ENCODE measurements at regions not wholly inside any gene's neighbourhood (a gene's known extent, or its start where the extent isn't known, plus 50 kb on each side); places are given as distances from the start of the nearest gene placed in this dataset.

DNA sequence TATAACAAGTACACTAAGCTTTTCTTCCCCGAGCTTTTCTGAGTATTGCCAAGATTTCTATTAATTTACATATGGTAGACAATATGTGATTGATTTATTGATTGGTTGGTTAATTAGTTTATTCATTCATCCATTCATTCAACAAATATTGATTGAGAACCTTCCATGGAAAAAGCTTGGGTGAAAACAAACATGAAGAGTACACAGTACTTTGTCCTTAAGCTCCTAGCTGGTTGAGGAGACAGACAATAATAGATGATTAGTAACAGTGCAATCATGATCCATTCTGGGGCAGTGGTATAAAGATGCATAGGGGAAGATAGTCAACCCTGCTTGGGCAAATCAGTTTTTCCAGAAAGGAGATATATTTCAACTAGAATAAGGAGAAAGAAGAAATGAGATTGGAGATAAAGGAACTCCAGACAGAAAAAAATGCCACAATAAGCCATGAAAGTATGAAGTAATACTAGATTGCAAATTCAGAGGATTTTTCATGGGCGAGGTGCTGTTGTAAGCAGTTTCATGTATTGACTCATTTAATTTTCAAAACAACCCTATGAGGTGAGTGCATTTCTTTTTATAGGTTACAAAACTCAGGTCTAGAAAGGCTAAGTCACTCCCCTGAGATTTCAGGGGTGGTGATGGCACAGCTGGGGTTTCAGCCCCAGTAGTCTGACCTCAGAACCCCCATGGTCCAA is 129.5 kb downstream of the RND3 start:
- Mint-ChIP-seq H3K4me3 (no peak overlapping the region), H3K27ac (ENCODE audit: unreplicated experiment) (no peak overlapping the region), H3K36me3 (ENCODE audit: low read depth) (peaks cover 2% of the 10 kb centered on the region), H3K9me3 (peaks cover 15% of the 10 kb centered on the region), H3K27me3 (ENCODE audit: low read depth) (no peaks in the 10 kb centered on the region), H3K4me1 (peaks cover 6% of the 10 kb centered on the region)
- TF ChIP-seq, protein P1, sequence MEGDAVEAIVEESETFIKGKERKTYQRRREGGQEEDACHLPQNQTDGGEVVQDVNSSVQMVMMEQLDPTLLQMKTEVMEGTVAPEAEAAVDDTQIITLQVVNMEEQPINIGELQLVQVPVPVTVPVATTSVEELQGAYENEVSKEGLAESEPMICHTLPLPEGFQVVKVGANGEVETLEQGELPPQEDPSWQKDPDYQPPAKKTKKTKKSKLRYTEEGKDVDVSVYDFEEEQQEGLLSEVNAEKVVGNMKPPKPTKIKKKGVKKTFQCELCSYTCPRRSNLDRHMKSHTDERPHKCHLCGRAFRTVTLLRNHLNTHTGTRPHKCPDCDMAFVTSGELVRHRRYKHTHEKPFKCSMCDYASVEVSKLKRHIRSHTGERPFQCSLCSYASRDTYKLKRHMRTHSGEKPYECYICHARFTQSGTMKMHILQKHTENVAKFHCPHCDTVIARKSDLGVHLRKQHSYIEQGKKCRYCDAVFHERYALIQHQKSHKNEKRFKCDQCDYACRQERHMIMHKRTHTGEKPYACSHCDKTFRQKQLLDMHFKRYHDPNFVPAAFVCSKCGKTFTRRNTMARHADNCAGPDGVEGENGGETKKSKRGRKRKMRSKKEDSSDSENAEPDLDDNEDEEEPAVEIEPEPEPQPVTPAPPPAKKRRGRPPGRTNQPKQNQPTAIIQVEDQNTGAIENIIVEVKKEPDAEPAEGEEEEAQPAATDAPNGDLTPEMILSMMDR (conservative IDR thresholded peaks at IDR 0.05) = no peak
- DNase-seq (ENCODE audit: low read depth, low spot score) = no peak

DNA sequence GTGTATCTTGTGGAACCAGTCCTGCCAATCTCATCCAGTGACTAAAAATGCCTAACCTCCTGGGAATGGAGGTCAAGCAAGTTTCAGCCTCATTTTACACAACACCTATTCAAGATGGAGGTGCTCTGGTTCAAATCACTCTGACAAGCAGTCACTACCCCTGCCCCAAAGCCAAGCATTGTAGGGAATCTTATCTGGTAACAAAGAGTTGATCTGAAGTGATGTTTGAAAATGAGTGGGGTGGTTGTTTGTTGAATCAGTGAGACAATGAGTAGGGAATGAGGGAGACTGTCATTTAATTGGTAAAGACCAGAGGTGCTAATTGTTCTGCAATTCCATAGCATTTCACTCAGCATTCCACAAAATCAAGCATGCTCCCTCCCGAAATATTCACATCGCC is 132.0 kb downstream of the RND3 start:
- no peak overlapping the region for H3K4me3 Mint-ChIP-seq
- H3K27me3 Mint-ChIP-seq (ENCODE audit: low read depth) = no peaks in the 10 kb centered on the region
- H3K36me3 Mint-ChIP-seq (ENCODE audit: low read depth) = no peaks in the 10 kb centered on the region
- H3K27ac Mint-ChIP-seq (ENCODE audit: unreplicated experiment) = no peak overlapping the region
- peaks cover 10% of the 10 kb centered on the region for H3K9me3 Mint-ChIP-seq
- TF ChIP-seq, protein P1 (conservative IDR thresholded peaks at IDR 0.05) = no peak
- DNase-seq (ENCODE audit: low read depth, low spot score) = no peak
- H3K4me1 Mint-ChIP-seq = peaks cover 6% of the 10 kb centered on the region

DNA sequence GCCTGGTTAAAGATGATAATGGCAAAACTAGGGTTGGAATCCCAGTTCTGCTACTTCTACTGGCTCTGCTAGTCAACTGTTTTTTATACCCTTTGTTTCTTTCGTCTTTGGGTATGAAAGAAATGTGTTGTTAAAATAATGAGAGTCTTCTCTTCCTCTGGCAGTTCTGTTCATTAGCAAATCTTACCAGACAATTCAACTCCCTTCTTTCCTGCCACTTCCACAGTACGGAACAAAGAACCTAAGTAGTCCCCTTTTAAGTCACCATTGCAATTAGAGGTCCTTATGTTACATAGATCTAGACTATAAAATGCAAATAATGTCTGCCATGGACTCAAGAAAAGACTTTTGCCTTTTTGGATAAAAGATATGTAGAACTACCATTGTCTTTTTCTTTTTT is 134.1 kb downstream of the RND3 start:
- Mint-ChIP-seq H3K36me3 (ENCODE audit: low read depth) (no peaks in the 10 kb centered on the region), H3K4me3 (no peak overlapping the region), H3K27me3 (ENCODE audit: low read depth) (no peaks in the 10 kb centered on the region), H3K27ac (ENCODE audit: unreplicated experiment) (no peak overlapping the region), H3K9me3 (peaks cover 7% of the 10 kb centered on the region), H3K4me1 (peaks cover 6% of the 10 kb centered on the region)
- no peak for DNase-seq (ENCODE audit: low read depth, low spot score)
- TF ChIP-seq, protein P1 (conservative IDR thresholded peaks at IDR 0.05) = no peak

DNA sequence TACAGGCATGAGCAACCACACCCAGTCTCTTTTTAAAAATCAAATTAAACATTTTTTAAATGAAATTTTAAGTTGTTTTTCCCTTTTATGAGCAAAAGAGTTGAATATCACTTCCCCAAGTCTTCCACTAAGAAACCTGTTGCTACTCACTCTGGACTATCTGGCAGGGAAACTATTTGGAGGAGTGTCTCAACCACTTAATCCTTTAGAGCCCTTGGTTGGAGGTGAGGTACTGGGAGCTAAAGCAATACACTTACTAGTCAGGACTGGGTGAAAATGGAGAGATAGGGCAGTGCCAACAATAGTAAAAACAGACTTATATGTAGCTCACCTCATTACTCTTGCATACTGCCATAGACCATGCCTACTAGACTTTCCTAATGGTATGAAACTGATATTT is 135.5 kb downstream of the RND3 start:
- no peak overlapping the region for H3K27ac Mint-ChIP-seq (ENCODE audit: unreplicated experiment)
- DNase-seq (ENCODE audit: low read depth, low spot score) = no peak
- no peaks in the 10 kb centered on the region for H3K36me3 Mint-ChIP-seq (ENCODE audit: low read depth)
- TF ChIP-seq, protein P1 (conservative IDR thresholded peaks at IDR 0.05) = no peak
- peaks cover 11% of the 10 kb centered on the region for H3K4me1 Mint-ChIP-seq
- no peak overlapping the region for H3K4me3 Mint-ChIP-seq
- no peaks in the 10 kb centered on the region for H3K27me3 Mint-ChIP-seq (ENCODE audit: low read depth)
- H3K9me3 Mint-ChIP-seq = peaks cover 7% of the 10 kb centered on the region

DNA sequence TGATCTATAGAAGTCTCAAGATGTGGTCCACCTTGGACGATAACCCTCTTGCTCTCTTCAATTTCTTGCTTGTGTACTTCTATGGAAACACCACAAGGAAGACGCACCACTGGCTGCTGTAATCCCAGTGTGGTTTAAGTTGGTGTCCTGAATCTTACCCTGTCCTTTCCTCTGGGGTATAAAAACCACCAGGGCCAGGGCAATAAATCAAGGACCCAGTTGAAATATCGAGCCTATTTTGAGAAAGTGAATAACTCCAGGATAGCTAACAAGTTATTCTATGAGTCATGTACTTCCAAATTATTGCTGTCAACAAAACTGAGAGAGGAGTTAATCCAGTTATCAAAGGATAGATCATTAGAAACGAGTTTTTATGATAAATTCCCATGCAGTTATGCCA is 137.0 kb downstream of the RND3 start:
- H3K36me3 Mint-ChIP-seq (ENCODE audit: low read depth) = no peaks in the 10 kb centered on the region
- DNase-seq (ENCODE audit: low read depth, low spot score) = no peak
- peaks cover 15% of the 10 kb centered on the region for H3K4me1 Mint-ChIP-seq
- no peak overlapping the region for H3K4me3 Mint-ChIP-seq
- no peak overlapping the region for H3K27ac Mint-ChIP-seq (ENCODE audit: unreplicated experiment)
- TF ChIP-seq, protein P1 (conservative IDR thresholded peaks at IDR 0.05) = no peak
- H3K9me3 Mint-ChIP-seq = peaks cover 10% of the 10 kb centered on the region
- no peaks in the 10 kb centered on the region for H3K27me3 Mint-ChIP-seq (ENCODE audit: low read depth)
